Panc1 (cell line): ENCODE measurements at regions not wholly inside any gene's neighbourhood (a gene's known extent, or its start where the extent isn't known, plus 50 kb on each side); places are given as distances from the start of the nearest gene placed in this dataset.

Experiments
- POLR2AphosphoS5 ChIP-seq: IDR thresholded peaks from 2 replicates; pipeline ENCODE4 v1.6.1; 2012; ENCODE audit warnings: mild to moderate bottlenecking, low read depth, low read length, moderate library complexity
- SIN3A ChIP-seq: IDR thresholded peaks from 2 replicates; pipeline ENCODE4 v1.6.1; 2012; ENCODE audit warnings: low read depth, mild to moderate bottlenecking, low read length, moderate library complexity, borderline replicate concordance; ENCODE audit not compliant: insufficient read depth
- TCF7L2 ChIP-seq: IDR thresholded peaks from 2 replicates; pipeline ENCODE4 v1.6.1; 2011; ENCODE audit warnings: mild to moderate bottlenecking, low read depth, low read length, inconsistent platforms
- TF ChIP-seq, protein P1 (sequence below): fragments of 450-650 bp; IDR thresholded peaks from 2 replicates; pipeline ENCODE4 v1.5.1; 2017; ENCODE audit warnings: mild to moderate bottlenecking

DNA sequence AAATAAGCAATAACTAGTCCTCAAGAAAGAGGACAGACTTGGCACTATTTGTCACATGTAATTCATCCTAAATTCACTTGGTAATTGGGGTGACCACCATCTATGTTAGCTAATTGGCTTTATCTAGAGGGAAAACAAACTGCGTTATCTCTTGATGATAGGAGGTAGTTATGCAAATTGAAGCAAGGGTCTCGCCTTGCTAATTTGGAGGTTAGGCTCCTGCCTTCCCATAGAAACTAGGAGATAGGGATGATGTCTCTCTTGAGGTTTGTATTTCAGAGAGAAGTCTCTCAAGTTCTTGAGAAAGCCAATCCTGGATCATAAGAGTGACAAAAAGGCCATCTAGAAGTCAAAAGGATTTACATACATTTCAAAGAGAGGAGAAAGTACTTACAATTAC is 179.9 kb downstream of the SLITRK6 start:
- TF ChIP-seq, protein P1, sequence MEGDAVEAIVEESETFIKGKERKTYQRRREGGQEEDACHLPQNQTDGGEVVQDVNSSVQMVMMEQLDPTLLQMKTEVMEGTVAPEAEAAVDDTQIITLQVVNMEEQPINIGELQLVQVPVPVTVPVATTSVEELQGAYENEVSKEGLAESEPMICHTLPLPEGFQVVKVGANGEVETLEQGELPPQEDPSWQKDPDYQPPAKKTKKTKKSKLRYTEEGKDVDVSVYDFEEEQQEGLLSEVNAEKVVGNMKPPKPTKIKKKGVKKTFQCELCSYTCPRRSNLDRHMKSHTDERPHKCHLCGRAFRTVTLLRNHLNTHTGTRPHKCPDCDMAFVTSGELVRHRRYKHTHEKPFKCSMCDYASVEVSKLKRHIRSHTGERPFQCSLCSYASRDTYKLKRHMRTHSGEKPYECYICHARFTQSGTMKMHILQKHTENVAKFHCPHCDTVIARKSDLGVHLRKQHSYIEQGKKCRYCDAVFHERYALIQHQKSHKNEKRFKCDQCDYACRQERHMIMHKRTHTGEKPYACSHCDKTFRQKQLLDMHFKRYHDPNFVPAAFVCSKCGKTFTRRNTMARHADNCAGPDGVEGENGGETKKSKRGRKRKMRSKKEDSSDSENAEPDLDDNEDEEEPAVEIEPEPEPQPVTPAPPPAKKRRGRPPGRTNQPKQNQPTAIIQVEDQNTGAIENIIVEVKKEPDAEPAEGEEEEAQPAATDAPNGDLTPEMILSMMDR = no peak
- no peak for TF ChIP-seq POLR2AphosphoS5
- no peak for TF ChIP-seq TCF7L2
- TF ChIP-seq SIN3A = no peak
